Thyroid gland (tissue), 4 donors: ENCODE measurements at regions not wholly inside any gene's neighbourhood (a gene's known extent, or its start where the extent isn't known, plus 50 kb on each side); places are given as distances from the start of the nearest gene placed in this dataset.

Source experiments
- DNase-seq, 2 donors: peaks; one replicate each; pipeline ENCODE4 v3.0.0-alpha.2; 2019
- H3K27ac ChIP-seq, 3 donors: fragments of 200-600 bp; sonication (generic); 1 replicate in 2 of 3; 2 replicates in 1 of 3; pipeline ENCODE4 v1.5.1; 2016 to 2019; ENCODE audit warnings: mild to moderate bottlenecking in 1 of 3, moderate library complexity in 1 of 3
- H3K27me3 ChIP-seq: fragments of 200-600 bp; sonication (generic); one replicate; pipeline ENCODE4 v1.5.1; 2019
- H3K36me3 ChIP-seq, 2 donors: fragments of 200-600 bp; sonication (generic); one replicate each; pipeline ENCODE4 v1.5.1; 2016 to 2019
- H3K4me1 ChIP-seq, 2 donors: fragments of 200-600 bp; sonication (generic); one replicate each; pipeline ENCODE4 v1.5.1; 2017 to 2019
- H3K4me3 ChIP-seq, 3 donors: fragments of 200-600 bp; sonication (generic); replicated peaks in 1 of 3; 1 replicate in 2 of 3; 2 replicates in 1 of 3; pipeline ENCODE4 v1.5.1; 2016; ENCODE audit warnings: mild to moderate bottlenecking in 1 of 3
- H3K9me3 ChIP-seq: fragments of 200-600 bp; sonication (generic); one replicate; pipeline ENCODE4 v1.5.1; 2017
- CTCF ChIP-seq, 6 experiments: fragments of 200-600 bp in 3 of 6; fragments of 450-650 bp in 3 of 6; sonication (generic) in 3 of 6; IDR thresholded peaks; one replicate each; pipeline ENCODE4 v1.5.1; 2016 to 2019; ENCODE audit warnings: antibody characterized with exemption in 6 of 6, mild to moderate bottlenecking in 2 of 6, inconsistent platforms in 1 of 6, moderate library complexity in 1 of 6
- POLR2A ChIP-seq, 2 donors: fragments of 450-650 bp; IDR thresholded peaks; one replicate each; pipeline ENCODE4 v1.6.1; 2017; ENCODE audit warnings: antibody characterized with exemption in 2 of 2, mild to moderate bottlenecking in 2 of 2, moderate library complexity in 1 of 2
- WGBS, 2 donors: methylation state at CpG; one replicate each; pipeline ENCODE4 v1.1.5; 2017; 5-methylcytosine and 5-hydroxymethylcytosine counted together
- intact Hi-C: fragments of 100-400 bp; cut with DNase I; formaldehyde crosslinking; loops from one replicate; pipeline ENCODE4 v1.15.1; 2023

GRCh38 chr10:130757271-130757670 lies 554.2 kb downstream of the TCERG1L start:
- Histone ChIP-seq H3K36me3 (no peaks in the 10 kb centered on the region), H3K27ac (no peak overlapping the region), H3K9me3 (no peaks in the 10 kb centered on the region), H3K4me1 (no peaks in the 10 kb centered on the region), H3K27me3 (no peaks in the 10 kb centered on the region), H3K4me3 (no peak overlapping the region)
- intact Hi-C loops, result no loop called here
- DNase-seq, result no peak
- TF ChIP-seq CTCF (IDR thresholded peaks at IDR 0.05) (no peak), POLR2A (IDR thresholded peaks at IDR 0.05) (no peak)
- 78 to 83% methylated on average over 5 of the region's 5 CpGs for WGBS, 2 donors

DNA sequence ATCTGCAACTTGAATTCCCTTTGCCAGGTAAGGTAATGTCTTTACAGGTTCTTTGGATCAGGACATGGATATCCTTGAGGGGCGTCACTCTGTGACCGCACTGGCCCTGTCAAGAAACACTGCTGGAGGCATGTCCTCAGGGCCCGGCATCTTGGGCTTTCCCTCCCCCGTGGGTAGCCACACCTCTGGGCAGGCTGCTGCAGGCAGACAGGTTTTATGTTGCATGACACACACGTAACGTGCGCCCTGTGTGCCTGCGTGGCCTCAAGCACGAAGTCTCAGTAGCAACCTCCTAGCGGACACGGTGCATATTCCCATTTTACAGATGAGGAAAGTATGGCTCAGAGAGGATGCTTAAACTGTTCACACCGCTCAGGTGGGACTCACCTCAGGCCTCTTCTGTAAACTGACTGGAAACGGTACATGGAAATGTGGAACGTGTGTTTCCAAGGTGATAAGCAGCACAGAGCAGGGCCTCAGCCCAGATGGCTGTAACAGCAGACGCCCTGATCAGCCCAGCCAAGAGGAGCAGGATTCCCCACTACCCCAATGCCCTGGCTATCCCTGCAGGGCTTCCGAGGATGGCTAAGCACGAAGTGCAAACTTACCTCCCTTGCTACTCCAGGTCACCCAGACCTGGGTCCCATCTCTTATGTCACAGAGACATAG lies 553.6 kb downstream of the TCERG1L start:
- intact Hi-C loops, result no loop called here
- H3K9me3 ChIP-seq, result no peaks in the 10 kb centered on the region
- no peaks in the 10 kb centered on the region for H3K36me3 ChIP-seq
- TF ChIP-seq CTCF (IDR thresholded peaks at IDR 0.05) (no peak), POLR2A (IDR thresholded peaks at IDR 0.05) (no peak)
- no peak overlapping the region for H3K4me3 ChIP-seq
- H3K27me3 ChIP-seq, result no peaks in the 10 kb centered on the region
- H3K4me1 ChIP-seq, result no peaks in the 10 kb centered on the region
- no peak overlapping the region for H3K27ac ChIP-seq
- no peak for DNase-seq
- WGBS, 2 donors, result 75 to 79% methylated on average over 16 to 17 of the region's 17 CpGs

GRCh38 chr10:130758529-130758928 lies 553.0 kb downstream of the TCERG1L start:
- intact Hi-C loops, result no loop called here
- TF ChIP-seq POLR2A (IDR thresholded peaks at IDR 0.05) (no peak), CTCF (IDR thresholded peaks at IDR 0.05) (no peak)
- no peaks in the 10 kb centered on the region for H3K9me3 ChIP-seq
- no peak for DNase-seq
- no peak overlapping the region for H3K27ac ChIP-seq
- no peak overlapping the region for H3K4me3 ChIP-seq
- no peaks in the 10 kb centered on the region for H3K36me3 ChIP-seq
- no peaks in the 10 kb centered on the region for H3K27me3 ChIP-seq
- WGBS, 2 donors, result 78 to 81% methylated on average over 5 of the region's 5 CpGs
- H3K4me1 ChIP-seq, result no peaks in the 10 kb centered on the region

DNA sequence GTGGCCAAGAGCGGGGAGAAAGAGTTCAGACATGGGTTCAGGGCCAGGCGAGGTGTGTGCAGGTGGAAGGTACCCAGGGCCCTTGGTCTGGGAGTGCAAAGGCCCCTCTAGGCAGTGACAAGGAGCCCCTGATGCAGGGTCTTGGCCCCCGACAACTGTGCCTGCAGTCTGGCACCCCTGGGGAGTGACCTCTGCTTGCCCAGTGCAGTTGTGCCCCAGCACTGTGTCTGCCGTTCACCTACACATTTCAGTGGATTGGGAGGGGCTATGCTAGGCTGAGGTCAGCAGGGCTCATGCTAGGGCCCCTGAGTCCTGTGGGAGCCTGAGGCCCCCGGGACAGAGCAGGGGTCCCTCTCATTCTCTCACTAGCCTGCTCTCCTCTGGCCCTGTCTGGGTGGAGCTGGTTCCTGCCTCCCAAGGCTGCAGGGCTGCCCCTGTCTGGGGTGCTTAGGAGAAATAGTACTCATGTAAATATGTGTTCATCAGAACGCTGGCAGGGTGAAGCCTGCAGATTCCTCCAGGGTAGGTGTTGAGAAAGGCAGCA lies 550.4 kb downstream of the TCERG1L start:
- H3K36me3 ChIP-seq, result no peaks in the 10 kb centered on the region
- no peaks in the 10 kb centered on the region for H3K27me3 ChIP-seq
- 67 to 69% methylated on average over 4 to 5 of the region's 6 CpGs for WGBS, 2 donors
- no peak overlapping the region for H3K27ac ChIP-seq
- intact Hi-C loops, result no loop called here
- H3K4me1 ChIP-seq, result no peaks in the 10 kb centered on the region
- H3K4me3 ChIP-seq, result no peak overlapping the region
- no peak for DNase-seq
- TF ChIP-seq POLR2A (IDR thresholded peaks at IDR 0.05) (no peak), CTCF (IDR thresholded peaks at IDR 0.05) (no peak)
- no peaks in the 10 kb centered on the region for H3K9me3 ChIP-seq

DNA sequence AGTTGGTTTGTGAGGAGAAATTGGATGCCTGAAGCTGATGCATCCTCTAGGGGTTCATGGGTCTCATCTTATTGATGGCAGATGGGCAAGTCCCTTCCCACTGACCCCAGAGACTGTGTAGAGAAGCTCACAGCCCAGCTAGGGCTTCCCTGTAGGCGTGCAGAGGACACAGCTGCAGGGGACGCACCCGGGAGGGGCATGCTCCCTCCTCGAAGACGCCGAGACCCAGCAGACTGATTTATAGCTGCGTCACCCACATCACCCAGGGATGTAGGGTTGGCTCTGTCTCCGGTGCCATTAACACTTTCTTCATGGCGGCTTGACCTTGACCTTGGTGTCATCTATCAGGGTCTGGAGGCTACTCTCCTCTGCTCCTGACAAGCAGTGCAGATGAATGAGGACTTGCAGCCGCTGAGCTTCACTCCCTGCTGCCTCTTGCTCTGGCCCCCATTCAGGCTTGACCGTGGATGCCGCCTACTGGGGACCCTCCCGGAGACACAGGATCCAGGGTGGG lies 549.7 kb downstream of the TCERG1L start:
- no peaks in the 10 kb centered on the region for H3K27me3 ChIP-seq
- 78 to 90% methylated on average over 4 to 9 of the region's 13 CpGs for WGBS, 2 donors
- no peaks in the 10 kb centered on the region for H3K4me1 ChIP-seq
- intact Hi-C loops, result no loop called here
- H3K27ac ChIP-seq, result no peak overlapping the region
- no peaks in the 10 kb centered on the region for H3K36me3 ChIP-seq
- TF ChIP-seq CTCF (IDR thresholded peaks at IDR 0.05), result no peak
- no peak for TF ChIP-seq POLR2A (IDR thresholded peaks at IDR 0.05)
- no peak for DNase-seq
- no peaks in the 10 kb centered on the region for H3K9me3 ChIP-seq
- H3K4me3 ChIP-seq, result no peak overlapping the region
